Spinal cord (tissue), 9 donors: ENCODE measurements at regions not wholly inside any gene's neighbourhood (a gene's known extent, or its start where the extent isn't known, plus 50 kb on each side); places are given as distances from the start of the nearest gene placed in this dataset.

Source experiments
- DNase-seq, 6 donors: peaks; one replicate each; pipeline versions ENCODE4 v3.0.0 to v3.0.0-alpha.2; 2013 to 2015; ENCODE audit warnings: low spot score in 6 of 6, low read depth in 4 of 6
- H3K27ac ChIP-seq: one replicate; pipeline ENCODE4 v1.5.1; 2013; ENCODE audit warnings: low read depth, low read length, control low read depth
- H3K27me3 ChIP-seq: one replicate; pipeline ENCODE4 v1.6.1; 2013; ENCODE audit warnings: low read length; ENCODE audit not compliant: control insufficient read depth, insufficient read depth
- H3K36me3 ChIP-seq: one replicate; pipeline ENCODE4 v1.6.1; 2013; ENCODE audit warnings: low read length; ENCODE audit not compliant: control insufficient read depth, insufficient read depth
- H3K4me1 ChIP-seq: one replicate; pipeline ENCODE4 v1.6.1; 2013; ENCODE audit warnings: low read length; ENCODE audit not compliant: control insufficient read depth, insufficient read depth
- H3K4me3 ChIP-seq: one replicate; pipeline ENCODE4 v1.5.1; 2013; ENCODE audit warnings: low read depth, low read length, control low read depth
- H3K9me3 ChIP-seq: one replicate; pipeline ENCODE4 v1.6.1; 2013; ENCODE audit warnings: low read length; ENCODE audit not compliant: control insufficient read depth, insufficient read depth
- WGBS: methylation state at CpG from one replicate; pipeline ENCODE4 v1.1.5; 2013; ENCODE audit warnings: missing lambda C conversion rate; ENCODE audit not compliant: insufficient coverage; 5-methylcytosine and 5-hydroxymethylcytosine counted together
- donor health status: healthy.

DNA sequence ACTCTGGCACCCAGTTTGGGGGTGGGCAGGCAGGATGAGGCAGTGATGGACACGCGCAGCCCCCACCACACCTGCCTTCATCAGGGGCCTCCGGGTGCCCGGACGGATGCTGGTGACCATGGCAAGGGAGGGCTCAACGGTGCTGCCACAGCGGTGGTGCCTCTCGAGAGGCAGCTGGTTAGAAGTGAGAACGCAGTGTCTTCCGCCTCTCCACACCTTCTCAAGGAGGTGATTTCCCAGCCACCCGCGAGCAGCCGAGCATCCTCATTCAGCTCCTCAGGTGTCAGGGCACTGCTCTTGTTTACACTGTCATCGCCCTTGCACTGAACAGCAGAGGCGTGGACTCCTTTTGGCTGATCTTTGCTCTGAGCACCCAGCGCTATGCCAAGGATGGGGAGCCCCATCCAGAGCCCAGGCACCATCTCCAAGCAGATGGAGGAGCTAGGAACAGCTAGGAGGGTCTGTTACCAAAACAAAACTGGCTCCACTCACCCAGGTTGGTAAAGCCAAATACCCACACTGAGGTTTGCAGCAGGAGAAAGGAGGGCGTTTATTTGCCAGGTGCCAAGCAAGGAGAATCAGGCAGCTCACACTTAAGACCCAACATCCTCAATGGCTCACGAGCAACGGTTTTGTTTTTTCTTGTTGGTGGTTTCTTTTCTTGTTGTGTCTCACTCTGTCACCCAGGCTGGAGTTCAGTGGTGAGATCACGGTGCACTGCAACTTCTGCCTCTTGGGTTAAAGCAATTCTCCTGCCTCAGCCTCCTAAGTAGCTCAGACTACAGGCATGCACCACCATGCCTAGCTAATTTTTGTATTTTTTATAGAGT is 174.3 kb upstream of the TNRC6C start:
- no peak overlapping the region for H3K4me3 ChIP-seq
- DNase-seq, result no peak
- H3K27me3 ChIP-seq, result peaks cover 4% of the 10 kb centered on the region
- H3K27ac ChIP-seq, result no peak overlapping the region
- 87% methylated on average over 13 of the region's 20 CpGs for WGBS
- no peaks in the 10 kb centered on the region for H3K36me3 ChIP-seq
- peaks cover 42% of the 10 kb centered on the region for H3K4me1 ChIP-seq
- no peaks in the 10 kb centered on the region for H3K9me3 ChIP-seq

- H3K27me3 ChIP-seq, result peaks cover 4% of the 10 kb centered on the region
- H3K36me3 ChIP-seq, result no peaks in the 10 kb centered on the region
- peaks cover 33% of the 10 kb centered on the region for H3K4me1 ChIP-seq
- H3K4me3 ChIP-seq, result no peak overlapping the region
- 78% methylated on average over 11 of the region's 15 CpGs for WGBS
- no peak for DNase-seq
- H3K27ac ChIP-seq, result no peak overlapping the region
- no peaks in the 10 kb centered on the region for H3K9me3 ChIP-seq
Observed at GRCh38 chr17:77785312-77785905, 173.1 kb upstream of the TNRC6C start.

DNA sequence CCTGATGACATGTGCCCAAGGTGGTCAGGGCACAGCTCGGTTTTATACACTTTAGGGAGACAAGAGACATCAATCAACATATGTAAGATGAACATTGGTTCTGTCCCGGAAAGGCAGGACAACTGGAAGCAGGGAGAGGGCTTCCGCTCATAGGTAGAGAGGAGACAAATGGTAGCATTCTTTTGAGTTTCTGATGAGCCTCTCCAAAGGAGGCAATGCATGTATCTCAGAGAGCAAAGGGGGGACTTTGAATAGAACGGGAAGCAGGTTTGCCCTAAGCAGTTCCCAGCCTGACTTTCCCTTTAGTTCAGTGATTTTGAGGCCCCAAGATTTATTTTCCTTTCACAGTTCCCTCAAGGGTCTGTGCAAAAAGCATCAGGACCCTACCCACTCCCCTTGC is 172.4 kb upstream of the TNRC6C start:
- no peak overlapping the region for H3K4me3 ChIP-seq
- no peaks in the 10 kb centered on the region for H3K9me3 ChIP-seq
- DNase-seq, result no peak
- WGBS, result 90% methylated on average over 2 of the region's 4 CpGs
- no peak overlapping the region for H3K27ac ChIP-seq
- H3K4me1 ChIP-seq, result peaks cover 30% of the 10 kb centered on the region
- peaks cover 4% of the 10 kb centered on the region for H3K27me3 ChIP-seq
- no peaks in the 10 kb centered on the region for H3K36me3 ChIP-seq

GRCh38 chr17:77786740-77787505 is 171.6 kb upstream of the TNRC6C start:
- peak in 1 of 6 donors; percentile 88 for DNase-seq
- WGBS, result 32% methylated on average over 10 of the region's 20 CpGs
- H3K4me3 ChIP-seq, result no peak overlapping the region
- peaks cover 27% of the 10 kb centered on the region for H3K4me1 ChIP-seq
- no peak overlapping the region for H3K27ac ChIP-seq
- H3K9me3 ChIP-seq, result no peaks in the 10 kb centered on the region
- peaks cover 4% of the 10 kb centered on the region for H3K27me3 ChIP-seq
- H3K36me3 ChIP-seq, result no peaks in the 10 kb centered on the region

DNA sequence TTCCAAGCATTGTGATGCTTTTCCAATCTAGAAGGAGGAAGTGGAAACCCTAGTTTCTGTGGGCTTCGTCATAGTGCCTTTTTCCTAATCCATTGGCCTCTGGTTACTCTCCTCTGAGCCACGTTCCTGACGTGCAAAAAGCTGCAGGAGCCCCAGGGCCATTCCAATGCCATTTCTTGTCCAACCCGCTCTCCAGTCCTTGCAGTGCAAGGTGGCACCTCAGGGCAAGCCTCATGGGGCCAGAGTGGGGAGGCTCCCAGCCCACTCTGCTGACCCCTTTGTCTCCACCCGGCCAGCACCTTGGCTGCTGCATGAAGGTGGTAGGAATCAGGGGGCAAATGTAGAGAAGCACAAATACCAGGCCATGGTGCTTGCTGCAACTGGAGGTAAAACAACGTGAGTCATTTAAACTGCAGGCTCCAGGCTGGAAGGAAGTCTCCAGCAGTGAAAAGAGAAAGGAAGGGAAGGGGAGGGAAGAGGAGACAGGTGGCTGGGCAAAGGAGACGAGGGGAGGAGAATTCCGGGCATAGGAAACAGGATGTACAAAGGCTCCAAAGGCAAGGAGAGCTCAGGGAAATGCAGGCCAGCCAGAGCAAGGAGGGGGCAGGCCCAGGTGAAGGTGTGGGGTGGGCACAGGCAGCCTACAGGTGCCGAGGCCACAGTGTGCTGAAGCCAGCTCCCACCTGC is 168.2 kb upstream of the TNRC6C start:
- peaks cover 8% of the 10 kb centered on the region for H3K27me3 ChIP-seq
- no peak for DNase-seq
- H3K27ac ChIP-seq, result no peak overlapping the region
- H3K9me3 ChIP-seq, result no peaks in the 10 kb centered on the region
- H3K4me3 ChIP-seq, result no peak overlapping the region
- peaks cover 31% of the 10 kb centered on the region for H3K4me1 ChIP-seq
- 74% methylated on average over 9 of the region's 9 CpGs for WGBS
- H3K36me3 ChIP-seq, result no peaks in the 10 kb centered on the region

DNA sequence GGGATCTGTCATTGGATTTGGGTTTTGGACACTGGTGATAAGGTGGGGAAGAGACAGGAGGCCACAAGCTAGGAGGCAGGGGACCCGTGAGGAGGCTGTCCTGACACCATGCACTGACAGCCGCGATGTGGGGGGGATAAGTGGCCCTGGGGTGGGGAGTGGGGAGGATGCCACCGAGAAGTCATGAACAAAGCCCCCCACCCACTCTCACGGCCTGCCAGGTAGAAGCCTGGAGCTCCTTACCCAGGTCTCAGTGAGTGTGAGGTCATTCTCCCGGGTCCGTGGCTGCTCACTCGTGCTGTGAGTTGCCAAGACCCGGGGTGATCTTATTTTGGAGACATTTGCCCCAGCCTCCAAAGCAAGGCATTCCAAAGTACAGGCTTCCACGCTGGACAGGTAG is 165.9 kb upstream of the TNRC6C start:
- H3K36me3 ChIP-seq, result no peaks in the 10 kb centered on the region
- no peak overlapping the region for H3K27ac ChIP-seq
- no peak overlapping the region for H3K4me3 ChIP-seq
- 73% methylated on average over 7 of the region's 10 CpGs for WGBS
- H3K9me3 ChIP-seq, result no peaks in the 10 kb centered on the region
- no peak for DNase-seq
- H3K4me1 ChIP-seq, result peaks cover 35% of the 10 kb centered on the region
- peaks cover 5% of the 10 kb centered on the region for H3K27me3 ChIP-seq

- H3K36me3 ChIP-seq, result no peaks in the 10 kb centered on the region
- H3K4me3 ChIP-seq, result no peak overlapping the region
- DNase-seq, result peak in 2 of 6 donors; percentile 71 to 73
Observed at GRCh38 chr17:77793146-77793970, 165.1 kb upstream of the TNRC6C start.

DNA sequence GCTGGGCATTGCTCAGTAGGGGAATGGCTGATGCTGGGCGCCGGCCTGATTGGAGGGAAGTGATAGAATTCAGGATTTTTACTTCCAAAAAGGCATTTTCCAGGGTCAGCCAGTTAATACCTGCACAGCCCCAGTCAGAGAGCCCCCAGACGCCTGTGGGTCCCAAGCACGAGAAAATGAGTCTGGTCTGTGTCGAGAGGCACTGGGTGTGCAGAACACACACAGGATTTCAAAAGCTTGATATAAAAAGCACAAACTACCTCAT is 164.6 kb upstream of the TNRC6C start:
- no peak for DNase-seq
- Histone ChIP-seq H3K27ac (no peak overlapping the region), H3K27me3 (peaks cover 5% of the 10 kb centered on the region), H3K4me3 (no peak overlapping the region), H3K9me3 (no peaks in the 10 kb centered on the region), H3K36me3 (no peaks in the 10 kb centered on the region), H3K4me1 (peaks cover 33% of the 10 kb centered on the region)
- WGBS, result 50% methylated on average over 2 of the region's 5 CpGs

More at GRCh38 chr17:77793146-77793970, 165.1 kb upstream of the TNRC6C start:
- 23% methylated on average over 37 of the region's 40 CpGs for whole genome bisulfite sequencing
- H3K27me3 ChIP-seq, result peaks cover 5% of the 10 kb centered on the region
- no peaks in the 10 kb centered on the region for H3K9me3 ChIP-seq
- peaks cover 33% of the 10 kb centered on the region for H3K4me1 ChIP-seq
- no peak overlapping the region for H3K27ac ChIP-seq

DNA sequence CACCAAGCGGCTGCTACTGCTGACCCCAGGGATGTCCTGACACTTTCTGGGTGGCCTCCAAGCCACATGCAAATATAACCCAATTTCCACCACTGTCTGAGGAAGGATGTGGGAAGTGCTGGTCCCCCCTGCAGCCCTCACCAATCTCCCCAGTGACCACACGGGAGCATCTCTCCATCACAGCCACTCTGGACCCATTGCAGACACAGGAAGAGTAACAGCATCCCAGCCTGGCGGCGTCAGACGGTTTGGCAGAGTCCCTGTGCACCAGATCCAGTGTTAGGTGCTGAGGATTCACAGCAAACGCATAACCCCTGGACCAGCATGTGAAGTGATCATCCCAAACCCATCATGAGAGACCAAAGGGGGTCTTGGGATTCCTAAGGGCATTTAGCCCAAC is 163.7 kb upstream of the TNRC6C start:
- no peak overlapping the region for H3K27ac ChIP-seq
- H3K9me3 ChIP-seq, result no peaks in the 10 kb centered on the region
- DNase-seq, result no peak
- peaks cover 33% of the 10 kb centered on the region for H3K4me1 ChIP-seq
- no peak overlapping the region for H3K4me3 ChIP-seq
- no peaks in the 10 kb centered on the region for H3K36me3 ChIP-seq
- peaks cover 5% of the 10 kb centered on the region for H3K27me3 ChIP-seq
- 64% methylated on average over 4 of the region's 6 CpGs for WGBS
